GM21360 (cell line): ENCODE measurements at regions not wholly inside any gene's neighbourhood (a gene's known extent, or its start where the extent isn't known, plus 50 kb on each side); places are given as distances from the start of the nearest gene placed in this dataset.
"Not testable (repeated sequence)": the region's sequence is repeated elsewhere in the genome, so short reads cannot be mapped to it uniquely, and the experiment has no call there.

Experiments used
- ATAC-seq: cut with Tn5 transposase; IDR thresholded peaks from one replicate; pipeline ENCODE4 v1.9.1; 2021; ENCODE audit warnings: mild to moderate bottlenecking, moderate library complexity; ENCODE audit not compliant: unreplicated experiment

DNA sequence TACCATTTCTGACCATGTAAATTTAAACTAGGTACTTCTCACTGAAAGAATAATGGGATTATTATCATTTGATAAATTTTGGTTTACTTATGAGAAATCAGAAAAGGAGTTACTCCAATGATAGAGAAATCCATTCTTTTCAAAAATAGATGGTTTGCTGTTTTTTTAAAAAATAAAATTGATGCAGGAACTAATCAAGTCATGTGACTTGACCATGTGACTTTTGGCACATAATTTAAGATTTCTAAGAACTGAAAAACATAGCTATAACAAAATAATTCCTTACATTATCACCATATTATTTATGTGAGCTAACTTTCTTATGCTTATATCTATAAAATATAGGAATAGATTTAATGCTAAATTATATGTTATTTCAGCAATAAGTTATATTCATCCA lies 247.1 kb upstream of the FIGN start:
- no peak for ATAC-seq

- no peak for ATAC-seq
These were observed 239.0 kb upstream of the FIGN start for GRCh38 chr2:163974766-163975165.

DNA sequence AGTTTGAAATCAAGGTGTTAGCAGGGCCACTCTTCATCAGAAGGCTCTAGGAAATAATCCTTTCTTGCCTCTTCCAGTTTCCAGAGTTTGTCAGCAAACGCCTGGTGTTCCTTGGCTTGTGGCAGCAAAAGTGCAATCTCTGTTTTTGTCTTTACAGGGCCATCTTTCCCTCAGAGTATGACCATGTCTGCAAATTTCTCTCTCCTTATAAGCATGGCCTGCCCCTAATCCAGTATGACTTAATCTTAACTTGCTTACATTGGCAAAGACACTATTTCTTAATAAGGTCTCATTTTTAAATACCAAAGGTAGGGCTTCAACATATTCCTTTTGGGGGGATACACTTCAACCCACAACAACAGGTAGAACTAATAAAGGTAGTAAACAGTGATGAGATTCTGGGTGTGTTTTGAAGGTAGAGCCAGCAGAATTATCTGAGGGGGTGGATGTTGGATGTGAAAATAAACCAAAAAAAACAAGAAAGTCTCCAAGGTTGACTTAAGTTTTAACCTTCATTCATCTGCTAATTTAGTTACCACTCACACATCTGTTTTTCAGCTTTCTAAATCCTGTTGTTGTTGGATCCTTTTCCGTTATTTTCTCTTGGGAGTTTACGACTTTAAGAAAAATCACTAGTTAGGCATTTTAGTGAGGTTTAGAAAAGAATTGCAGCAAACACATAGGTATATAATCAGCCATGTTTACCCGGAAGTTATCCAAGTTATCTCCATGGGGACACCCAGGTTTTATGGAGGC lies 234.4 kb upstream of the FIGN start:
- ATAC-seq = no peak

GRCh38 chr2:163964278-163964677 lies 228.5 kb upstream of the FIGN start:
- not testable (repeated sequence) for ATAC-seq

GRCh38 chr2:163953390-163953907 lies 217.6 kb upstream of the FIGN start:
- no peak for ATAC-seq

GRCh38 chr2:163951312-163951711 lies 215.5 kb upstream of the FIGN start:
- ATAC-seq = no peak

DNA sequence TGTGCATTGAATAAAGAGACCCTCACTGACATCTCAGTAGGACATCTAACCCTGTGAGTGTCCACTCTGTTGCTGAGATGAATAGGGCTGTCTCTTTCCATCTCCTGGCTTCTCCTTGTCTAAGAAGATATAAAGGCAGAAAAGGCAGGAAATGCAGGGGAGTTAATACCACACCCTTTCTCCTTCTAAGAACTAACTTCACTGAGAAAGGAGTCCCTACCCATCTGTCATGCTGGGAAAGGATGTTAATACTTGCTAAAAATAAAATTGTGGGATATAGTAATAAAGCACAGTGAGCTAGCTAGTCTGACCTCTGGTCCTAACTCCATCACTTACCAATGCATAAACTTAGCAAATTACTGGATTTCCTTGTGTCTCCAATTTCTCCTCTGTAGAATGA lies 213.9 kb upstream of the FIGN start:
- no peak for ATAC-seq

GRCh38 chr2:163944347-163944737 lies 208.5 kb upstream of the FIGN start:
- ATAC-seq = no peak

DNA sequence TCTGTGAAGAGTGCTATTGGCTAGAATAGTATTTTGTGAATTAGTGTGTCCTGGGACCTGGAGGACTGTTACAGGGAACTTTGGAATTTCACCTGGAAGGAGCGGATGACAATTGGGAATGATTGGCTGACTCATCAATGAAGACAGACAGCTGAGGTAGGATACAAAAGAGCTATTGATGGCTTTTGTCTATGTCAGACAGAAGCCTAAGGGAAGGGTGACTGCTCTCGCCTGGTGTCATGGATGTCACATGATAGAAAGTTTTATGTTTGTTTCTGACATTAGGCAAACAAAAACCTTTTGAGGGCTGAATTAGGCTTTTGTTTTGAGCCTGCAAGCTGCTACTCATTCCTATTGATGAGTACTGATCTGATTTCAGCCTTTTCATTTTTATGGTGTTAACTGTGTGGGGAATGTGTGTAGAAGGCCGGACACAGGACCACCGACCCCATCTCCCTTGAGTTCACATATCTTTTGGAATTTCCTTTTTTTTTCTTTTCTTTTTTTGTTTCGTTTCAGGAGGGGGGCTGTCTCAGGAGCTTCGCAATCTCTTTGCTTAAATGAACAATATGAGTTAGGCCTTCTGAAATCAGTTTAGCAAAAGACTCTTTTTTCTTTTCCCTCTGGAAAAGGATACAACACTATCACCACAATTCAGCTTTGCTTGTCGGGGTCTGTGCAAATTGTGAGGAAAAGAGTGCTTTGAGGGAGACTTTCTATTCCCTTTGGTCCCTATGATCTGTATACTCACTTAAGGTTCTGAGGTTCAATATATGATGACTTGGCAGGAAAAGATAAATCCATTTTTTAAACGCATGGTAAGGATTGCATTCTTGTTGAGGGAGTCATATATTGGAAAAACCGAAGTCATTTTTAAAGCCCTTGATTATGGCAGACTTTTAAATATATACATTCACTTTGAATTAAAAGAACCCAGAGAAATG lies 207.9 kb upstream of the FIGN start:
- no peak for ATAC-seq

GRCh38 chr2:163934131-163934530 lies 198.3 kb upstream of the FIGN start:
- ATAC-seq = no peak

- no peak for ATAC-seq
These were observed 183.9 kb upstream of the FIGN start for GRCh38 chr2:163919717-163920116.

GRCh38 chr2:163914486-163914885 lies 178.7 kb upstream of the FIGN start:
- ATAC-seq = not testable (repeated sequence)

DNA sequence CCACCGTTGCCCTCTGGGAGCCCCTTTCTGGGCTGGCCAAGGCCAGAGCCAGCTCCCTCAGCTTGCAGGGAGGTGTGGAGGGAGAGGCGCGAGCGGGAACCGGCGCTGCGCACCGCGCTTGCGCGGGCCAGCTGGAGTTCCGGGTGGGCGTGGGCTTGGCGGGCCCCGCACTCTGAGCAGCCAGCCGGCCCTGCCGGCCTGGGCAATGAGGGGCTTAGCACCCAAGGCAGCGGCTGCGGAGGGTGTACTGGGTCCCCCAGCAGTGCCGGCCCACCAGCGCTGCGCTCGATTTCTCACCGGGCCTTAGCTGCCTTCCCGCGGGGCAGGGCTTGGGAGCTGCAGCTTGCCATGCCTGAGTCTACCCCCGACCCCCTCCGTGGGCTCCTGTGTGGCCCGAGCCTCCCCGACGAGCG lies 177.7 kb upstream of the FIGN start:
- not testable (repeated sequence) for ATAC-seq

- no peak for ATAC-seq
These were observed 173.7 kb upstream of the FIGN start for GRCh38 chr2:163909411-163910080.

DNA sequence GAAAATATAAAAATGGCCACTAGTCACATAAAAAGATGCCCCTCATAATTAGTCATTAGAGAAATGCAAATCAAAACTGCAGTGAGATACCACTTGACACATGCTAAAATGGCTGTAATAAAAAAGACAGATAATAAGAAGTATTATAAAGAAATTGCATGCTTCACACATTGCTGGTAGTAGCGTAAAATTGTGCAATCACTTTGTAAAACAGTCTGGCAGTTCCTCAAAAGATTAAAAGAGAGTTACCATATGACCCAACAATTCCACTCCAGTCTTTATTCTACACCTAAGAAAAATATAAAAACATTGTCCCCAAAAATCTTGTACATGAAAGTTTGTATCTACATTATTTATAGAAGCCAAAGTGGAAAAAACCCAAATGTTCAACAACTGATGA lies 170.6 kb upstream of the FIGN start:
- ATAC-seq = no peak

- no peak for ATAC-seq
These were observed 162.0 kb upstream of the FIGN start for GRCh38 chr2:163897799-163898198.

DNA sequence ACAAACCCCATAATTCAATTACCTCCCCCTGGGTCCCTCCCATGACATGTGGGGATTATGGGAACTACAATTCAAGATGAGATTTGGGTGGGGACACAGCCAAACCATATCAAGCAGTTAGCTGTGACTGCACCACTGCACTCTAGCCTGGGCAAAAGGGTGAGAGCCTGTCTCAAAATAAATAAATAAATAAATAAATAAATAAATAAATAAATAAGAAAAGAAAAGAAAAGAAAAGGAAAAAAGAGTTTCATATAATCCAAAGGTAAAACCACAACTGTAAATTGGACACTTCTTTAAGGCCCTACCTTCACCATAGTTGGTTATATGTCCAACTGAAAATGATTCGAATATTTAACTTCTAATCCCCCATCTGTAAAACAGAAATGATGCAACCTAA lies 157.6 kb upstream of the FIGN start:
- ATAC-seq = not testable (repeated sequence)

DNA sequence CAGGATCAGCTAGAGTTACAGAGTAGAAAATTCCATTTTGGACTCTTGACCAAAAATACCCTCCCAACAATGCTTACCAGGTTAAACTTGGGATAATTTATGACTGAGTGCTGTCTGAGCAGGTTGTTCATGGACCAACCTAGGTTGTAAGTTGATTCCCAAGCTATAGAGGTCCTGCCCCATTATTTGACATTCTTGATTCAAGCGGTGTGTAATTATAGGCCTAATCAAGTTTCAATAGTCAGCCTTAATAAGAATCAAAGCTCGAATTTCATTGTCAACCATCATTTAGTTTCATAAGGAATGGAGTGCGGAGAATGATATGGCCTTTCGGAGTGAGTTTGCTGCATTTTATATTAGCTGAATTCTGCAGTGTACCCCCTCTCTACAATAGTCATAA lies 152.8 kb upstream of the FIGN start:
- ATAC-seq = no peak

DNA sequence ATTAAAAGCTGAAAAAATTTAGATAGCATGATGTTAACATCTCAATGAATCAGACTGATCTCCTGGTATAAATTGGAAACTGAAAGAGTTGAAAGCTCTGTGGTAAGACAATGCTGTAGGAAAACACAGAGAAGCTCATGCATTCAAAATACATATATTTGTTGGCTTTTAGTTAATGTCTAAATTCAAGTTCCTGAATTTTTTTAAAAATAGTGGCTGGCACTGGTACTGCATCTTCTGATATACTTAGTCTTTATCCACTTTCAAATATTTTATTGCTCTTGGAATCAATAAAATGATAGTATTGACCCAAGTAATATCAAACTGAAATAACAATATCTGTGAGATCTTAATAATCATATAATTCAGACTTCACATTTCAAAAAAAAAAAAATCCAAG lies 151.4 kb upstream of the FIGN start:
- no peak for ATAC-seq

DNA sequence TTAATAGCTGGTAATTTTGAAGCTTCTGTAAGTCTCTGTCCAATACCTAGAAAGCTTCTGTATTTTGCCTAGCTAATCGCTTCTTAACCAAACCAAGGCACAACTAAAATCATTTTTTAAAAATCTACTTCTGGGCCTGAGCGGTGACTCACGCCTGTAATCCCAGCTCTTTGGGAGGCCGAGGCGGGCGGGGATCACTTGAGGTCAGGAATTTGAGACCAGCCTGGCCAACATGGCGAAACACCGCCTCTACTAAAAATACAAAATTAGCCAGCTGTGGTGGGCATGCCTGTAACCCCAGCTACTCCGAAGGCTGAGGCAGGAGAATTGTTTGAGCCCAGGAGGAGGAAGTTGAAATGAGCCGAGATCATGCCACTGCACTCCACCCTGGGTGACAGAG lies 148.6 kb upstream of the FIGN start:
- no peak for ATAC-seq

- no peak for ATAC-seq
These were observed 142.9 kb upstream of the FIGN start for GRCh38 chr2:163878718-163879117.
